Chondrocyte (in vitro differentiated cells): ENCODE measurements at regions not wholly inside any gene's neighbourhood (a gene's known extent, or its start where the extent isn't known, plus 50 kb on each side); places are given as distances from the start of the nearest gene placed in this dataset.

Experiments
- DNase-seq: peaks from one replicate; pipeline ENCODE4 v3.0.0; 2021; ENCODE audit warnings: mixed read lengths, low spot score
- H3K27ac Mint-ChIP-seq: one replicate; pipeline ENCODE4 v1.8.0; 2021; ENCODE audit warnings: mild to moderate bottlenecking, moderate library complexity, mixed read lengths; ENCODE audit not compliant: unreplicated experiment
- H3K27me3 Mint-ChIP-seq: 2 replicates; pipeline ENCODE4 v1.8.0; 2021; ENCODE audit warnings: low read depth, mixed read lengths
- H3K36me3 Mint-ChIP-seq: 2 replicates; pipeline ENCODE4 v1.8.0; 2021; ENCODE audit warnings: low read depth, mixed read lengths
- H3K4me1 Mint-ChIP-seq: 2 replicates; pipeline ENCODE4 v1.8.0; 2021; ENCODE audit warnings: low read depth, mild to moderate bottlenecking, mixed read lengths
- H3K4me3 Mint-ChIP-seq: one replicate; pipeline ENCODE4 v1.8.0; 2021; ENCODE audit warnings: mild to moderate bottlenecking, moderate library complexity, mixed read lengths; ENCODE audit not compliant: unreplicated experiment
- H3K9me3 Mint-ChIP-seq: 2 replicates; pipeline ENCODE4 v1.8.0; 2021; ENCODE audit warnings: low read depth, mixed read lengths
- CTCF ChIP-seq: fragments of 200-600 bp; sonication (generic); IDR thresholded peaks from 2 replicates; pipeline ENCODE4 v1.5.0; 2021; ENCODE audit warnings: antibody characterized with exemption, mild to moderate bottlenecking, moderate library complexity

- no peak for TF ChIP-seq CTCF
- no peak overlapping the region for H3K4me3 Mint-ChIP-seq
- no peaks in the 10 kb centered on the region for H3K36me3 Mint-ChIP-seq
- H3K4me1 Mint-ChIP-seq = no peaks in the 10 kb centered on the region
- H3K27me3 Mint-ChIP-seq = peaks cover 8% of the 10 kb centered on the region
- H3K9me3 Mint-ChIP-seq = no peaks in the 10 kb centered on the region
- DNase-seq = no peak
- H3K27ac Mint-ChIP-seq = no peak overlapping the region
These were observed 412.7 kb downstream of the CDH10 start for GRCh38 chr5:24232041-24232440.

GRCh38 chr5:24232929-24233498, 411.8 kb downstream of the CDH10 start:
- no peak overlapping the region for H3K4me3 Mint-ChIP-seq
- peak; percentile 60 for TF ChIP-seq CTCF
- no peak overlapping the region for H3K27ac Mint-ChIP-seq
- H3K36me3 Mint-ChIP-seq = no peaks in the 10 kb centered on the region
- no peaks in the 10 kb centered on the region for H3K4me1 Mint-ChIP-seq
- no peaks in the 10 kb centered on the region for H3K9me3 Mint-ChIP-seq
- no peak for DNase-seq
- H3K27me3 Mint-ChIP-seq = peaks cover 8% of the 10 kb centered on the region

- no peak overlapping the region for H3K4me3 Mint-ChIP-seq
- no peaks in the 10 kb centered on the region for H3K36me3 Mint-ChIP-seq
- no peak for TF ChIP-seq CTCF
These were observed 408.8 kb downstream of the CDH10 start for GRCh38 chr5:24235946-24236345.

GRCh38 chr5:24245821-24246220, 399.0 kb downstream of the CDH10 start:
- no peak for DNase-seq
- Mint-ChIP-seq H3K9me3 (no peaks in the 10 kb centered on the region), H3K27ac (no peak overlapping the region), H3K36me3 (no peaks in the 10 kb centered on the region), H3K4me3 (no peak overlapping the region), H3K27me3 (no peaks in the 10 kb centered on the region), H3K4me1 (peaks cover 11% of the 10 kb centered on the region)
- no peak for TF ChIP-seq CTCF

More at GRCh38 chr5:24235946-24236345, 408.8 kb downstream of the CDH10 start:
- Mint-ChIP-seq H3K27ac (no peak overlapping the region), H3K4me1 (peaks cover 4% of the 10 kb centered on the region), H3K9me3 (no peaks in the 10 kb centered on the region), H3K27me3 (peaks cover 10% of the 10 kb centered on the region)
- DNase-seq = no peak

GRCh38 chr5:24264547-24264946, 380.2 kb downstream of the CDH10 start:
- Mint-ChIP-seq H3K4me1 (no peaks in the 10 kb centered on the region), H3K4me3 (no peak overlapping the region), H3K27ac (no peak overlapping the region)

More at GRCh38 chr5:24264547-24264946, 380.2 kb downstream of the CDH10 start:
- no peak for TF ChIP-seq CTCF
- DNase-seq = no peak
- no peaks in the 10 kb centered on the region for H3K9me3 Mint-ChIP-seq
- H3K36me3 Mint-ChIP-seq = no peaks in the 10 kb centered on the region
- peaks cover under 1% of the 10 kb centered on the region for H3K27me3 Mint-ChIP-seq
